Suprapubic skin (tissue), 3 donors: ENCODE measurements at regions not wholly inside any gene's neighbourhood (a gene's known extent, or its start where the extent isn't known, plus 50 kb on each side); places are given as distances from the start of the nearest gene placed in this dataset.

ENCODE experiments used
- EP300 ChIP-seq: sonication (generic); formaldehyde crosslinking; IDR thresholded peaks from one replicate; pipeline ENCODE4 v1.6.1; 2017; ENCODE audit warnings: antibody characterized with exemption
- TF ChIP-seq, protein P1 (sequence below), 2 donors: fragments of 200-600 bp in 1 of 2; fragments of 450-650 bp in 1 of 2; sonication (generic) in 1 of 2; IDR thresholded peaks; one replicate each; pipeline ENCODE4 v1.5.1; 2016 to 2019; ENCODE audit warnings: antibody characterized with exemption in 2 of 2, mild to moderate bottlenecking in 1 of 2, moderate library complexity in 1 of 2

DNA sequence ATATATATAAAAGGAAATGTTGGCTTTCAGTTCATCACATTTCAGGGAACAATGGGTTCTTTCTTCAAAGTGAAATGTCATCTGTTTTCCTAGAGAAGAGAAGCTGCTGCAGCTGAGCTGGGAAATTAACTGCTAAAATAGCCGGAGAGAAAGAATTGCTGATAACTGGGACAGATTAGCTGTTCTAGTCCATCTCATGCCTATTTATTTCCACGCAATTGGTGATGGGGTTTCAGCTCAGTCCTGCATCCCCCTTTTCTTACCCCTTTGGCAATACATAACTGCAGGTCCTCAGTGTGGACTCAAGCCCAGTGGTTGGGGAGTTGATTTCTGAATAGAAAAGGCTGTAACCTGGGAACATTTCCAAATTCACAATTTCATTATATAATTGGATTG is 436.9 kb upstream of the TMEM132C start:
- TF ChIP-seq, protein P1, sequence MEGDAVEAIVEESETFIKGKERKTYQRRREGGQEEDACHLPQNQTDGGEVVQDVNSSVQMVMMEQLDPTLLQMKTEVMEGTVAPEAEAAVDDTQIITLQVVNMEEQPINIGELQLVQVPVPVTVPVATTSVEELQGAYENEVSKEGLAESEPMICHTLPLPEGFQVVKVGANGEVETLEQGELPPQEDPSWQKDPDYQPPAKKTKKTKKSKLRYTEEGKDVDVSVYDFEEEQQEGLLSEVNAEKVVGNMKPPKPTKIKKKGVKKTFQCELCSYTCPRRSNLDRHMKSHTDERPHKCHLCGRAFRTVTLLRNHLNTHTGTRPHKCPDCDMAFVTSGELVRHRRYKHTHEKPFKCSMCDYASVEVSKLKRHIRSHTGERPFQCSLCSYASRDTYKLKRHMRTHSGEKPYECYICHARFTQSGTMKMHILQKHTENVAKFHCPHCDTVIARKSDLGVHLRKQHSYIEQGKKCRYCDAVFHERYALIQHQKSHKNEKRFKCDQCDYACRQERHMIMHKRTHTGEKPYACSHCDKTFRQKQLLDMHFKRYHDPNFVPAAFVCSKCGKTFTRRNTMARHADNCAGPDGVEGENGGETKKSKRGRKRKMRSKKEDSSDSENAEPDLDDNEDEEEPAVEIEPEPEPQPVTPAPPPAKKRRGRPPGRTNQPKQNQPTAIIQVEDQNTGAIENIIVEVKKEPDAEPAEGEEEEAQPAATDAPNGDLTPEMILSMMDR (IDR thresholded peaks at IDR 0.05), result no peak
- TF ChIP-seq EP300, result no peak
